ENCODE measurements at regions not wholly inside any gene's neighbourhood (a gene's known extent, or its start where the extent isn't known, plus 50 kb on each side); places are given as distances from the start of the nearest gene placed in this dataset.

DNA sequence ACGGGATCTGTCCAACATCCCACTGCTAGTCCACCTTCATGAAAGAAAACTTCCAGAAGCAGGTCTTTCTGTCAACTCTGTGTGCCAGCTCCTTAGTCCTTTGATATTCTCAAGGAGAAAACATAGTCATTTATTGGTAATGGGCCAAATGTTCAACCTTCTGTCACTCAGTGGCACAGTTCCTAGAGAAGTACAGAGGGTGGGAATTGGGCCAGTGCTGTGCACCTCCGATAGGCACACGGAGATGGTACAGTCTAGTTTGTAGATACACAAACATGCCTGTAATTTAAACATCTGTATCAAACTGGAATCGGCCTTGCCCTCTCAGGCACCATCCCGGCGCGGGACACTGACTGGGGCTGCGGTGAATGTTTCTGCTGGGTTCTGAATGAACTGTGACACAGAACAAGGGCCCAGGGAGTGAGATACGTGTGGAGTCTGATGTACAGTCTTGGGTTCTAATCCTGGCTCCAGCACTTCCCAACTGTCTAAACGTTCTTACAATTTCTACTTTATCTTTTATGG lies 213.9 kb upstream of the SHH start (continued):
- TF ChIP-seq, protein P1, sequence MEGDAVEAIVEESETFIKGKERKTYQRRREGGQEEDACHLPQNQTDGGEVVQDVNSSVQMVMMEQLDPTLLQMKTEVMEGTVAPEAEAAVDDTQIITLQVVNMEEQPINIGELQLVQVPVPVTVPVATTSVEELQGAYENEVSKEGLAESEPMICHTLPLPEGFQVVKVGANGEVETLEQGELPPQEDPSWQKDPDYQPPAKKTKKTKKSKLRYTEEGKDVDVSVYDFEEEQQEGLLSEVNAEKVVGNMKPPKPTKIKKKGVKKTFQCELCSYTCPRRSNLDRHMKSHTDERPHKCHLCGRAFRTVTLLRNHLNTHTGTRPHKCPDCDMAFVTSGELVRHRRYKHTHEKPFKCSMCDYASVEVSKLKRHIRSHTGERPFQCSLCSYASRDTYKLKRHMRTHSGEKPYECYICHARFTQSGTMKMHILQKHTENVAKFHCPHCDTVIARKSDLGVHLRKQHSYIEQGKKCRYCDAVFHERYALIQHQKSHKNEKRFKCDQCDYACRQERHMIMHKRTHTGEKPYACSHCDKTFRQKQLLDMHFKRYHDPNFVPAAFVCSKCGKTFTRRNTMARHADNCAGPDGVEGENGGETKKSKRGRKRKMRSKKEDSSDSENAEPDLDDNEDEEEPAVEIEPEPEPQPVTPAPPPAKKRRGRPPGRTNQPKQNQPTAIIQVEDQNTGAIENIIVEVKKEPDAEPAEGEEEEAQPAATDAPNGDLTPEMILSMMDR (IDR thresholded peaks at IDR 0.05) = no peak
- no peak for TF ChIP-seq RFX5 (IDR thresholded peaks at IDR 0.05)

DNA sequence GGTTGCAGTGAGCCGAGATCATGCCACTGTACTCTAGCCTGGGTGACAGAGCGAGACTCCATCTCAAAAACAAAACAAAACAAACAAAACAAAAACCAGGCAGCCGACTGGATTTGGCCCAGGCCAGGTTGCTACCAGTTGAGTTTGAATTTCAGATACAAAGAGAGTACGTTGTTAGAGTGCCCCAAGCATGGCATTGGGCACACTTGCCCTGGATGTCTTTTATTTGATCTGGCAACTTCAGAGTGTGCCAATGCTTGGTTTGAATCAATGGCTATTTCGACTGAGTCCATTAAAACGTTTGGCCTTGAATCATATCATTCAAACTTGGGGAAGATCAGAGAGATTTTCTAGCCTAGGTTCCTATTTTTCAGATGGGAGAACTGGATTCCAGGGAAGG lies 213.4 kb upstream of the SHH start:
- 65% methylated on average over 6 of the region's 6 CpGs for whole genome bisulfite sequencing (ENCODE audit: missing lambda C conversion rate)
- CTCF ChIA-PET = no interaction called here
- no peaks in the 10 kb centered on the region for H3K4me1 ChIP-seq
- no peak for DNase-seq (ENCODE audit: low read depth in 1 of 2, low spot score in 1 of 2)
- TF ChIP-seq HDAC2 (IDR thresholded peaks at IDR 0.05) = no peak
- no peak for TF ChIP-seq HOXA7 (CRISPR knock-in tag; IDR thresholded peaks at IDR 0.05)
- no peak overlapping the region for H3K27ac ChIP-seq
- no peak for FAIRE-seq
- no peak overlapping the region for H3K4me2 ChIP-seq
- POLR2A ChIA-PET = no interaction called here
- H3K9me3 ChIP-seq = no peaks in the 10 kb centered on the region
- ATAC-seq = no peak
- no peak overlapping the region for H3K4me3 ChIP-seq

DNA sequence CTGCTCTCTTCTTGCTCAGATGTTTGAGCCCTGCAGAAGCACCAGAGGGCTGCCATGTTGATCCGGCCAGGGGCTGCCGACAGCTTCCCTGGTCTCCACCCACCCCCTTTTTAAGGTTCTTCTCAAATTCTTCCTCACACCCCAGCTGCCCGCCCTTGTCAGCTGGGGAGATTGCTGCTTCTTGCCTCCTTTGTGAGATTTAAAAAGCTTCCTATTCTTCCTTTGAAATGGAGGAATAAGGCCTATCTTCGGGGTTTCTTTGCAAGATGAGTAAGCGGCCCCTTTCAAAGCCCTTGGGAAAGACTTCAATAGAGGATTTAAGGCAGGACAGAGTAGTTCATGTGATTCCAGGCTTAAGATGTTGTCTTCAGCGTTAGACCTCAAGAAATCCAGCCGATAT lies 211.9 kb upstream of the SHH start:
- no peak for FAIRE-seq

DNA sequence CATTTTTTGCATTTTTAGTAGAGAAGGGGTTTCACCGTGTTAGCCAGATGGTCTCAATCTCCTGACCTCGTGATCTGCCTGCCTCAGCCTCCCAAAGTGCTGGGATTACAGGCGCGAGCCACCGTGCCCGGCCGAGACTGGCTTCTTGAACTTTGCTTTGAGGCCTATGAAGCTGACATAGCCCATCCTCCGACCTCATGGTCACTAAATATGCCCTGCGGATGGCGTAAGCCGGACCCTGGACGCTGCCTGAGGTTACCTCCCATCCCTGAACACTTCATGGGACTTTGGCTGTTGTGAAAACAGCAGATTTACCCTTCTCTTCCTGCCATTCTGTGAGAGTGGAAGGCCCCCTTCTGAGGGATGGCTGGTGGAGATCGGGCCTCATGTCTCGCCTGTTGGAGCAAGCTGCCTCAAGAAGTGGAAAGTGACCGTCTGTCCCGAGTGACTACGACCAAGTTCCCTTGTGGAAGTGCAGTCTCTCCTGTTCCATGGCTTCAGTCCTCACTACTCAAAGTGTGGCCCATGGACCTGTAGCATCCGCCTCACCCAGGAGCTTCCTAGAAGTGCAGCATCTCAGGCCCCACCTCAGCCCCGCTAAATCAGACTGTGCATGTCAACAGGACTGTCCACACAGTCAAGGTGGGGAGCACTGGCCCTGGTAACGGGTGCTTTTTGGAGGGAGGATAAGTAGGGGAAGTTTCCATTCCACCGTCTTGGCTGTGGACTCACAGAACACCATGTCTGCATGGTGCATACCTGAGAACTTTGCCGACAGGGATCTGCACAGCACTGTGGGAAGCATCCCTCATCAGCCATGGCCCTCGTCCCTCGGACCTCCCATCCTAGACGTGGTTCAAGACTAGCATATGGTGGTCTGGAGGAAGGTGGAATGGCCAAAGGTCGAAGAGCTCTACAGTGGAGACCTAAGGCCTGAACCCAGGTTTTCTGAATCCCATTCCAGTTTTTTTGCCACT lies 210.5 kb upstream of the SHH start:
- H3K4me3 ChIP-seq = no peak overlapping the region
- ChIA-PET CTCF (interaction anchor here (1.2 kb wide), 1 partner anchor 16 kb away, joined by 4 read pairs; no protein-coding TSS in a partner anchor), POLR2A (no interaction called here)
- ATAC-seq = no peak
- no peaks in the 10 kb centered on the region for H3K4me1 ChIP-seq
- H3K4me2 ChIP-seq = no peak overlapping the region
- FAIRE-seq = no peak
- no peak overlapping the region for H3K27ac ChIP-seq
- TF ChIP-seq RFX5 (IDR thresholded peaks at IDR 0.05) (no peak), ZC3H11A (IDR thresholded peaks at IDR 0.05) (no peak)
- TF ChIP-seq, protein P2, sequence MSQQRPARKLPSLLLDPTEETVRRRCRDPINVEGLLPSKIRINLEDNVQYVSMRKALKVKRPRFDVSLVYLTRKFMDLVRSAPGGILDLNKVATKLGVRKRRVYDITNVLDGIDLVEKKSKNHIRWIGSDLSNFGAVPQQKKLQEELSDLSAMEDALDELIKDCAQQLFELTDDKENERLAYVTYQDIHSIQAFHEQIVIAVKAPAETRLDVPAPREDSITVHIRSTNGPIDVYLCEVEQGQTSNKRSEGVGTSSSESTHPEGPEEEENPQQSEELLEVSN (IDR thresholded peaks at IDR 0.05; ENCODE audit: borderline replicate concordance, low read depth) = no peak
- no peak for DNase-seq (ENCODE audit: low read depth in 1 of 2, low spot score in 1 of 2)
- WGBS (ENCODE audit: missing lambda C conversion rate) = 66% methylated on average over 21 of the region's 26 CpGs
- H3K9me3 ChIP-seq = no peaks in the 10 kb centered on the region

More for the DNA sequence above, 211.9 kb upstream of the SHH start:
- 82% methylated on average over 7 of the region's 7 CpGs for WGBS (ENCODE audit: missing lambda C conversion rate)
- Histone ChIP-seq H3K4me1 (no peaks in the 10 kb centered on the region), H3K4me2 (no peak overlapping the region), H3K27ac (no peak overlapping the region), H3K4me3 (no peak overlapping the region), H3K9me3 (no peaks in the 10 kb centered on the region)
- DNase-seq (ENCODE audit: low read depth in 1 of 2, low spot score in 1 of 2) (no peak), ATAC-seq (no peak)
- POLR2A ChIA-PET = no interaction called here
- TF ChIP-seq FOSB (CRISPR knock-in tag; IDR thresholded peaks at IDR 0.05) (no peak), POLR2A (IDR thresholded peaks at IDR 0.05; ENCODE audit: low read length) (no peak), PHF8 (IDR thresholded peaks at IDR 0.05; ENCODE audit: borderline replicate concordance, low read depth) (no peak), HOXA7 (CRISPR knock-in tag; IDR thresholded peaks at IDR 0.05) (no peak), EHF (CRISPR knock-in tag; IDR thresholded peaks at IDR 0.05) (no peak), MYC (IDR thresholded peaks at IDR 0.05; ENCODE audit: borderline replicate concordance, low read length) (no peak), FOSL2 (IDR thresholded peaks at IDR 0.05) (no peak), FOSL2 (CRISPR knock-in tag; IDR thresholded peaks at IDR 0.05) (no peak), CBX2 (IDR thresholded peaks at IDR 0.05; ENCODE audit: borderline replicate concordance, low read depth) (no peak), ESRRA (IDR thresholded peaks at IDR 0.05; ENCODE audit: borderline replicate concordance, low read length) (no peak)
- CTCF ChIA-PET = no interaction called here

DNA sequence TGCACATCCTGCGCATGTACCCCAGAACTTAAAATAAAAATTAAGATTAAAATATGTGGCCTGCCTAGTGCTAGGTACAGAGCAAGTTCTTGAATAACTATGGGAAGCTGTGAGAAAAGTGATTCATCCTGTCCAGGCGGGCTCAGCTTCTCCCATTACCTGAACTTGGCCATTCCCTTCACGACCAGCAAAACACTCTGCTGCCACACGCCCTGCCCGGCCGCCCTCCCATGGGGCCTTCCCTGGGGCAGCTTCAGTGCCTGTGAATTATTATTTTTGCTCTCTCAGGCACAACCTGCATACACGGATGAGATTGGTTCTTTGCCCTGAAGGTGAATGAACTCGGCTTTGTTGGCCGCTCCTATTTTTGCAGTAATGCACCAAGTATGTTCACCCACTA lies 209.2 kb upstream of the SHH start:
- POLR2A ChIA-PET = no interaction called here
- H3K4me2 ChIP-seq = no peak overlapping the region
- H3K27ac ChIP-seq = no peak overlapping the region
- CTCF ChIA-PET = no interaction called here
- ATAC-seq (no peak), DNase-seq (ENCODE audit: low read depth in 1 of 2, low spot score in 1 of 2) (no peak), FAIRE-seq (no peak)
- no peaks in the 10 kb centered on the region for H3K4me1 ChIP-seq
- no peak overlapping the region for H3K4me3 ChIP-seq
- WGBS (ENCODE audit: missing lambda C conversion rate) = 78% methylated on average over 9 of the region's 9 CpGs
- no peaks in the 10 kb centered on the region for H3K9me3 ChIP-seq
- TF ChIP-seq ESRRA (IDR thresholded peaks at IDR 0.05; ENCODE audit: borderline replicate concordance, low read length) (no peak), MYC (IDR thresholded peaks at IDR 0.05; ENCODE audit: borderline replicate concordance, low read length) (no peak), EP300 (IDR thresholded peaks at IDR 0.05) (no peak), HOXB5 (CRISPR knock-in tag; IDR thresholded peaks at IDR 0.05) (no peak), NPAS2 (CRISPR knock-in tag; IDR thresholded peaks at IDR 0.05; ENCODE audit: borderline replicate concordance) (no peak)
- TF ChIP-seq, protein P2 (IDR thresholded peaks at IDR 0.05; ENCODE audit: borderline replicate concordance, low read depth) = no peak
